HG02678 (cell line): ENCODE measurements at regions not wholly inside any gene's neighbourhood (a gene's known extent, or its start where the extent isn't known, plus 50 kb on each side); places are given as distances from the start of the nearest gene placed in this dataset.
"Not testable (repeated sequence)": the region's sequence is repeated elsewhere in the genome, so short reads cannot be mapped to it uniquely, and the experiment has no call there.

ENCODE experiments used
- ATAC-seq: cut with Tn5 transposase; IDR thresholded peaks from one replicate; pipeline ENCODE4 v1.9.1; 2021; ENCODE audit warnings: mild to moderate bottlenecking, moderate library complexity; ENCODE audit not compliant: unreplicated experiment

GRCh38 chr6:27593200-27593818 is 120.4 kb upstream of the ZNF184 start:
- ATAC-seq = no peak

- peak; percentile 87 for ATAC-seq
These were observed 119.7 kb upstream of the ZNF184 start for GRCh38 chr6:27592481-27593199.

GRCh38 chr6:27591699-27592480 is 119.0 kb upstream of the ZNF184 start:
- no peak for ATAC-seq

- ATAC-seq = not testable (repeated sequence)
These were observed 112.4 kb upstream of the ZNF184 start for GRCh38 chr6:27585316-27585715.

GRCh38 chr6:27584326-27584725 is 111.4 kb upstream of the ZNF184 start:
- no peak for ATAC-seq

GRCh38 chr6:27582928-27583725 is 110.2 kb upstream of the ZNF184 start:
- ATAC-seq = no peak

- ATAC-seq = no peak
These were observed 107.1 kb upstream of the ZNF184 start for GRCh38 chr6:27579973-27580372.

GRCh38 chr6:27577922-27578321 is 105.0 kb upstream of the ZNF184 start:
- no peak for ATAC-seq

GRCh38 chr6:27575594-27576361 is 102.9 kb upstream of the ZNF184 start:
- ATAC-seq = no peak

- ATAC-seq = no peak
These were observed 95.5 kb upstream of the ZNF184 start for GRCh38 chr6:27568226-27568897.

GRCh38 chr6:27565839-27566779 is 93.2 kb upstream of the ZNF184 start:
- ATAC-seq = no peak

GRCh38 chr6:27562027-27562410 is 89.1 kb upstream of the ZNF184 start:
- ATAC-seq = no peak

GRCh38 chr6:27558028-27558724 is 85.3 kb upstream of the ZNF184 start:
- ATAC-seq = no peak

- no peak for ATAC-seq
These were observed 83.5 kb upstream of the ZNF184 start for GRCh38 chr6:27556406-27556805.

GRCh38 chr6:27553123-27553904 is 80.4 kb upstream of the ZNF184 start:
- no peak for ATAC-seq

GRCh38 chr6:27551607-27552006 is 78.7 kb upstream of the ZNF184 start:
- ATAC-seq = no peak

- no peak for ATAC-seq
These were observed 77.8 kb upstream of the ZNF184 start for GRCh38 chr6:27550692-27551091.
